ENCODE measurements at regions not wholly inside any gene's neighbourhood (a gene's known extent, or its start where the extent isn't known, plus 50 kb on each side); places are given as distances from the start of the nearest gene placed in this dataset.
"Not testable (repeated sequence)": the region's sequence is repeated elsewhere in the genome, so short reads cannot be mapped to it uniquely, and the experiment has no call there.

GRCh38 chr3:198149904-198150303, 189.9 kb downstream of the LMLN start:
- H3K27me3 ChIP-seq (replicated peaks in 2 of 5; ENCODE audit: control insufficient read depth in 4 of 5, insufficient read depth in 5 of 5, low read length in 4 of 5); H3K4me1 ChIP-seq (ENCODE audit: control extremely low read depth in 1 of 4, control insufficient read depth in 4 of 4, insufficient read depth in 4 of 4, low read length in 3 of 4); H3K27ac ChIP-seq (ENCODE audit: insufficient read depth in 1 of 2, low read depth in 1 of 2, low read length in 2 of 2, poor library complexity in 1 of 2, severe bottlenecking in 2 of 2); H3K9me3 ChIP-seq (ENCODE audit: control extremely low read depth in 1 of 5, control insufficient read depth in 4 of 5, insufficient read depth in 2 of 5, low read depth in 1 of 5, low read length in 4 of 5); CTCF ChIA-PET; H3K36me3 ChIP-seq (ENCODE audit: control insufficient read depth in 4 of 4, insufficient read depth in 4 of 4, low read length in 3 of 4); POLR2A ChIA-PET; H3K4me3 ChIP-seq (ENCODE audit: control insufficient read depth in 1 of 7, extremely low read depth in 1 of 7, insufficient read depth in 4 of 7, low read depth in 2 of 7, low read length in 6 of 7): not testable (repeated sequence)
- peak in 1 of 3 donors; percentile 22 for DNase-seq
- 63% methylated on average over 2 of the region's 5 CpGs for WGBS (ENCODE audit: insufficient coverage)

- POLR2A ChIA-PET; H3K36me3 ChIP-seq (ENCODE audit: control insufficient read depth in 4 of 4, insufficient read depth in 4 of 4, low read length in 3 of 4); H3K4me3 ChIP-seq (ENCODE audit: control insufficient read depth in 1 of 7, extremely low read depth in 1 of 7, insufficient read depth in 4 of 7, low read depth in 2 of 7, low read length in 6 of 7); H3K27ac ChIP-seq (ENCODE audit: insufficient read depth in 1 of 2, low read depth in 1 of 2, low read length in 2 of 2, poor library complexity in 1 of 2, severe bottlenecking in 2 of 2); CTCF ChIA-PET; H3K9me3 ChIP-seq (ENCODE audit: control extremely low read depth in 1 of 5, control insufficient read depth in 4 of 5, insufficient read depth in 2 of 5, low read depth in 1 of 5, low read length in 4 of 5); DNase-seq; H3K4me1 ChIP-seq (ENCODE audit: control extremely low read depth in 1 of 4, control insufficient read depth in 4 of 4, insufficient read depth in 4 of 4, low read length in 3 of 4); H3K27me3 ChIP-seq (replicated peaks in 2 of 5; ENCODE audit: control insufficient read depth in 4 of 5, insufficient read depth in 5 of 5, low read length in 4 of 5): not testable (repeated sequence)
- no CpG with 5 or more reads among the region's 4 CpGs for WGBS (ENCODE audit: insufficient coverage)
Observed at GRCh38 chr3:198151867-198152266, 191.8 kb downstream of the LMLN start.

- CTCF ChIA-PET; H3K27me3 ChIP-seq (replicated peaks in 2 of 5; ENCODE audit: control insufficient read depth in 4 of 5, insufficient read depth in 5 of 5, low read length in 4 of 5); H3K36me3 ChIP-seq (ENCODE audit: control insufficient read depth in 4 of 4, insufficient read depth in 4 of 4, low read length in 3 of 4); H3K4me1 ChIP-seq (ENCODE audit: control extremely low read depth in 1 of 4, control insufficient read depth in 4 of 4, insufficient read depth in 4 of 4, low read length in 3 of 4); H3K4me3 ChIP-seq (ENCODE audit: control insufficient read depth in 1 of 7, extremely low read depth in 1 of 7, insufficient read depth in 4 of 7, low read depth in 2 of 7, low read length in 6 of 7); H3K27ac ChIP-seq (ENCODE audit: insufficient read depth in 1 of 2, low read depth in 1 of 2, low read length in 2 of 2, poor library complexity in 1 of 2, severe bottlenecking in 2 of 2); DNase-seq; H3K9me3 ChIP-seq (ENCODE audit: control extremely low read depth in 1 of 5, control insufficient read depth in 4 of 5, insufficient read depth in 2 of 5, low read depth in 1 of 5, low read length in 4 of 5); POLR2A ChIA-PET: not testable (repeated sequence)
- WGBS (ENCODE audit: insufficient coverage) = no CpG with 5 or more reads among the region's 7 CpGs
Observed at GRCh38 chr3:198155771-198156170, 195.8 kb downstream of the LMLN start.

GRCh38 chr3:198157231-198157868, 197.3 kb downstream of the LMLN start:
- H3K9me3 ChIP-seq (ENCODE audit: control extremely low read depth in 1 of 5, control insufficient read depth in 4 of 5, insufficient read depth in 2 of 5, low read depth in 1 of 5, low read length in 4 of 5); H3K36me3 ChIP-seq (ENCODE audit: control insufficient read depth in 4 of 4, insufficient read depth in 4 of 4, low read length in 3 of 4); H3K4me3 ChIP-seq (ENCODE audit: control insufficient read depth in 1 of 7, extremely low read depth in 1 of 7, insufficient read depth in 4 of 7, low read depth in 2 of 7, low read length in 6 of 7); H3K27ac ChIP-seq (ENCODE audit: insufficient read depth in 1 of 2, low read depth in 1 of 2, low read length in 2 of 2, poor library complexity in 1 of 2, severe bottlenecking in 2 of 2); DNase-seq; POLR2A ChIA-PET; H3K4me1 ChIP-seq (ENCODE audit: control extremely low read depth in 1 of 4, control insufficient read depth in 4 of 4, insufficient read depth in 4 of 4, low read length in 3 of 4); CTCF ChIA-PET; H3K27me3 ChIP-seq (replicated peaks in 2 of 5; ENCODE audit: control insufficient read depth in 4 of 5, insufficient read depth in 5 of 5, low read length in 4 of 5): not testable (repeated sequence)
- WGBS (ENCODE audit: insufficient coverage) = no CpG with 5 or more reads among the region's 42 CpGs

GRCh38 chr3:198158007-198158406, 198.0 kb downstream of the LMLN start:
- no CpG with 5 or more reads among the region's 12 CpGs for WGBS (ENCODE audit: insufficient coverage)
- H3K27ac ChIP-seq (ENCODE audit: insufficient read depth in 1 of 2, low read depth in 1 of 2, low read length in 2 of 2, poor library complexity in 1 of 2, severe bottlenecking in 2 of 2); H3K36me3 ChIP-seq (ENCODE audit: control insufficient read depth in 4 of 4, insufficient read depth in 4 of 4, low read length in 3 of 4); H3K9me3 ChIP-seq (ENCODE audit: control extremely low read depth in 1 of 5, control insufficient read depth in 4 of 5, insufficient read depth in 2 of 5, low read depth in 1 of 5, low read length in 4 of 5); POLR2A ChIA-PET; H3K27me3 ChIP-seq (replicated peaks in 2 of 5; ENCODE audit: control insufficient read depth in 4 of 5, insufficient read depth in 5 of 5, low read length in 4 of 5); H3K4me1 ChIP-seq (ENCODE audit: control extremely low read depth in 1 of 4, control insufficient read depth in 4 of 4, insufficient read depth in 4 of 4, low read length in 3 of 4); DNase-seq; H3K4me3 ChIP-seq (ENCODE audit: control insufficient read depth in 1 of 7, extremely low read depth in 1 of 7, insufficient read depth in 4 of 7, low read depth in 2 of 7, low read length in 6 of 7); CTCF ChIA-PET: not testable (repeated sequence)

GRCh38 chr3:198167339-198168039, 207.5 kb downstream of the LMLN start:
- peak; percentile 45 to 66 (median 55) for DNase-seq
- H3K9me3 ChIP-seq (ENCODE audit: control extremely low read depth in 1 of 5, control insufficient read depth in 4 of 5, insufficient read depth in 2 of 5, low read depth in 1 of 5, low read length in 4 of 5); H3K4me1 ChIP-seq (ENCODE audit: control extremely low read depth in 1 of 4, control insufficient read depth in 4 of 4, insufficient read depth in 4 of 4, low read length in 3 of 4); H3K27me3 ChIP-seq (replicated peaks in 2 of 5; ENCODE audit: control insufficient read depth in 4 of 5, insufficient read depth in 5 of 5, low read length in 4 of 5); H3K36me3 ChIP-seq (ENCODE audit: control insufficient read depth in 4 of 4, insufficient read depth in 4 of 4, low read length in 3 of 4); H3K27ac ChIP-seq (ENCODE audit: insufficient read depth in 1 of 2, low read depth in 1 of 2, low read length in 2 of 2, poor library complexity in 1 of 2, severe bottlenecking in 2 of 2); CTCF ChIA-PET; POLR2A ChIA-PET; H3K4me3 ChIP-seq (ENCODE audit: control insufficient read depth in 1 of 7, extremely low read depth in 1 of 7, insufficient read depth in 4 of 7, low read depth in 2 of 7, low read length in 6 of 7): not testable (repeated sequence)
- 7% methylated on average over 9 of the region's 17 CpGs for WGBS (ENCODE audit: insufficient coverage)

- WGBS (ENCODE audit: insufficient coverage) = no CpG with 5 or more reads among the region's 1 CpG
- H3K4me1 ChIP-seq (ENCODE audit: control extremely low read depth in 1 of 4, control insufficient read depth in 4 of 4, insufficient read depth in 4 of 4, low read length in 3 of 4); H3K4me3 ChIP-seq (ENCODE audit: control insufficient read depth in 1 of 7, extremely low read depth in 1 of 7, insufficient read depth in 4 of 7, low read depth in 2 of 7, low read length in 6 of 7); H3K27ac ChIP-seq (ENCODE audit: insufficient read depth in 1 of 2, low read depth in 1 of 2, low read length in 2 of 2, poor library complexity in 1 of 2, severe bottlenecking in 2 of 2); H3K36me3 ChIP-seq (ENCODE audit: control insufficient read depth in 4 of 4, insufficient read depth in 4 of 4, low read length in 3 of 4); H3K9me3 ChIP-seq (ENCODE audit: control extremely low read depth in 1 of 5, control insufficient read depth in 4 of 5, insufficient read depth in 2 of 5, low read depth in 1 of 5, low read length in 4 of 5); POLR2A ChIA-PET; DNase-seq; H3K27me3 ChIP-seq (replicated peaks in 2 of 5; ENCODE audit: control insufficient read depth in 4 of 5, insufficient read depth in 5 of 5, low read length in 4 of 5); CTCF ChIA-PET: not testable (repeated sequence)
Observed at GRCh38 chr3:198170781-198171180, 210.8 kb downstream of the LMLN start.

All from common myeloid progenitor, CD34-positive (primary cell).